ENCODE measurements at regions not wholly inside any gene's neighbourhood (a gene's known extent, or its start where the extent isn't known, plus 50 kb on each side); places are given as distances from the start of the nearest gene placed in this dataset.

DNA sequence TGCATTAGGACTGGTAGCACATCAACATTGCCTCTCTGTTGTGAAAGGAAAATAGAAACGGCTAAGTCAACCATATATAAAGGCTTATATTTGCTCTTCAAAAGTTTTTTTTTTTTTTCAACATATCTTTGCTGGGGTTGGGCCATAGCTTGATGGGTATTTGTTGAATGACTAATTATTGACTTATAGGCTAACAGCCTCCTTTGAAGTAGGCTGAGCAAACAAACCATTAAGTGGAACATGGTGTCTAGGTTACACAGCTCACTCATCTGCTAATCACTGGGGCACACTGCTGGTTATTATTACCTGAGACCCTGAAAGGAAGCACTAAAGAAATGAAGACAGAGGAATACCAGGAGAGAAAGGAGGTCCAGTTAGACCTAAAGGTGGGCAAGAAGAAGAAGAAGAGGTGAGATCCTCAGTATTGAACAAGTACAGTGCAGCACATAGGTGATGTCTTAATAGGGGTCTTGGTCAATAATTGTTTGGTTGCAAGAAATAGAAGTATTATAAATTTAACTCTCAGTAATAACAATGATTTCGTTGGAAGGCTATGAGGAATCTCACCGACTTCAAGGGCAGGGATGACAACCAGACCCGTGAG is 139.4 kb downstream of the RPLP1 start:
- H3K4me3 ChIP-seq = no peak overlapping the region
- intact Hi-C loops (cut with DNase I) = no loop called here
- TF ChIP-seq, protein P1, sequence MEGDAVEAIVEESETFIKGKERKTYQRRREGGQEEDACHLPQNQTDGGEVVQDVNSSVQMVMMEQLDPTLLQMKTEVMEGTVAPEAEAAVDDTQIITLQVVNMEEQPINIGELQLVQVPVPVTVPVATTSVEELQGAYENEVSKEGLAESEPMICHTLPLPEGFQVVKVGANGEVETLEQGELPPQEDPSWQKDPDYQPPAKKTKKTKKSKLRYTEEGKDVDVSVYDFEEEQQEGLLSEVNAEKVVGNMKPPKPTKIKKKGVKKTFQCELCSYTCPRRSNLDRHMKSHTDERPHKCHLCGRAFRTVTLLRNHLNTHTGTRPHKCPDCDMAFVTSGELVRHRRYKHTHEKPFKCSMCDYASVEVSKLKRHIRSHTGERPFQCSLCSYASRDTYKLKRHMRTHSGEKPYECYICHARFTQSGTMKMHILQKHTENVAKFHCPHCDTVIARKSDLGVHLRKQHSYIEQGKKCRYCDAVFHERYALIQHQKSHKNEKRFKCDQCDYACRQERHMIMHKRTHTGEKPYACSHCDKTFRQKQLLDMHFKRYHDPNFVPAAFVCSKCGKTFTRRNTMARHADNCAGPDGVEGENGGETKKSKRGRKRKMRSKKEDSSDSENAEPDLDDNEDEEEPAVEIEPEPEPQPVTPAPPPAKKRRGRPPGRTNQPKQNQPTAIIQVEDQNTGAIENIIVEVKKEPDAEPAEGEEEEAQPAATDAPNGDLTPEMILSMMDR (IDR thresholded peaks at IDR 0.05) = no peak
- no peak for TF ChIP-seq POLR2AphosphoS5 (IDR thresholded peaks at IDR 0.05; ENCODE audit: insufficient read depth in 1 of 2, low read depth in 1 of 2)
- no peak for TF ChIP-seq POLR2A (IDR thresholded peaks at IDR 0.05)
- no peak for DNase-seq (ENCODE audit: extremely low spot score in 2 of 2)
- no peaks in the 10 kb centered on the region for H3K27me3 ChIP-seq
- H3K4me1 ChIP-seq = peaks cover 24% of the 10 kb centered on the region
- H3K9me3 ChIP-seq = no peaks in the 10 kb centered on the region
- H3K27ac ChIP-seq = no peak overlapping the region
- no peaks in the 10 kb centered on the region for H3K36me3 ChIP-seq

- Histone ChIP-seq H3K9me3 (no peaks in the 10 kb centered on the region), H3K36me3 (no peaks in the 10 kb centered on the region), H3K4me1 (peaks cover 24% of the 10 kb centered on the region), H3K27me3 (no peaks in the 10 kb centered on the region), H3K4me3 (no peak overlapping the region), H3K27ac (no peak overlapping the region)
- intact Hi-C loops (cut with DNase I) = no loop called here
- TF ChIP-seq POLR2A (IDR thresholded peaks at IDR 0.05) (no peak), POLR2AphosphoS5 (IDR thresholded peaks at IDR 0.05; ENCODE audit: insufficient read depth in 1 of 2, low read depth in 1 of 2) (no peak)
- TF ChIP-seq, protein P1 (IDR thresholded peaks at IDR 0.05) = no peak
- no peak for DNase-seq (ENCODE audit: extremely low spot score in 2 of 2)
These were observed 140.3 kb downstream of the RPLP1 start for GRCh38 chr15:69592954-69593353.

DNA sequence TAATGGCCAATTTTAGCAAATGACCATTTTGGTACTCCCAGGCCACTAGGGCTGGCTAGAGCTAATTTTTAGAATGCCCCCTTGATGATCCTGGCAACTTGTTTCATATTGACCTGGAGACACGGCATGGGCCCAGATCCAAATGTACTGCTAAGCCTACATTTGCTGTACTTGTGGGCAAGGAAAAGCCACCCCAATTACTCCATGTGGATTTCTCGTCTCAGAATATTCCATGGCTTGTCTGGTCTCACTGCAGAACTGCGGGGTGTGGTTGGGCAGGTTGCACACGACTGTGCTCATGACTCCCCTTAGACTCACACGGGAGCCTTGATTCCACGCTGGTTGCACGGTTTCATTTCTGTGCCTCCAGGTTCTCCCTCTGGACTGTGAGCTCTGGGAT is 140.9 kb downstream of the RPLP1 start:
- H3K36me3 ChIP-seq = no peaks in the 10 kb centered on the region
- H3K27me3 ChIP-seq = no peaks in the 10 kb centered on the region
- intact Hi-C loops (cut with DNase I) = no loop called here
- DNase-seq (ENCODE audit: extremely low spot score in 2 of 2) = no peak
- H3K27ac ChIP-seq = no peak overlapping the region
- H3K9me3 ChIP-seq = no peaks in the 10 kb centered on the region
- H3K4me3 ChIP-seq = no peak overlapping the region
- TF ChIP-seq, protein P1 (IDR thresholded peaks at IDR 0.05) = no peak
- no peak for TF ChIP-seq POLR2A (IDR thresholded peaks at IDR 0.05)
- no peak for TF ChIP-seq POLR2AphosphoS5 (IDR thresholded peaks at IDR 0.05; ENCODE audit: insufficient read depth in 1 of 2, low read depth in 1 of 2)
- H3K4me1 ChIP-seq = peaks cover 24% of the 10 kb centered on the region

- Histone ChIP-seq H3K27ac (no peak overlapping the region), H3K36me3 (no peaks in the 10 kb centered on the region), H3K27me3 (no peaks in the 10 kb centered on the region), H3K4me3 (no peak overlapping the region), H3K4me1 (peaks cover 24% of the 10 kb centered on the region), H3K9me3 (no peaks in the 10 kb centered on the region)
- intact Hi-C loops (cut with DNase I) = no loop called here
- TF ChIP-seq POLR2A (IDR thresholded peaks at IDR 0.05) = no peak
- TF ChIP-seq, protein P1 (IDR thresholded peaks at IDR 0.05) = no peak
- TF ChIP-seq POLR2AphosphoS5 (IDR thresholded peaks at IDR 0.05; ENCODE audit: insufficient read depth in 1 of 2, low read depth in 1 of 2) = no peak
- no peak for DNase-seq (ENCODE audit: extremely low spot score in 2 of 2)
These were observed 141.7 kb downstream of the RPLP1 start for GRCh38 chr15:69593981-69594966.

Data from vagina (tissue), 2 donors.